Lung (tissue), 11 donors: ENCODE measurements at regions not wholly inside any gene's neighbourhood (a gene's known extent, or its start where the extent isn't known, plus 50 kb on each side); places are given as distances from the start of the nearest gene placed in this dataset.

Source experiments
- ATAC-seq: fragments of 200-7000 bp; cut with Tn5 transposase; one replicate; pipeline ENCODE4 v1.9.1; 2020; ENCODE audit warnings: moderate number of reproducible peaks; ENCODE audit not compliant: insufficient read depth, low FRiP score
- DNase-seq, 3 donors: peaks; one replicate each; pipeline ENCODE4 v3.0.0-alpha.2; 2013 to 2017
- H3K27ac ChIP-seq, 2 donors: one replicate each; pipeline ENCODE4 v1.5.1; 2013; ENCODE audit warnings: mild to moderate bottlenecking in 2 of 2, moderate library complexity in 2 of 2, control low read depth in 1 of 2, inconsistent platforms in 1 of 2, low read depth in 1 of 2, low read length in 1 of 2
- H3K27me3 ChIP-seq, 3 donors: one replicate each; pipeline ENCODE4 v1.5.1; 2013; ENCODE audit warnings: low read length in 2 of 3; ENCODE audit not compliant: control insufficient read depth in 3 of 3, insufficient read depth in 3 of 3
- H3K36me3 ChIP-seq, 4 donors: one replicate each; pipeline ENCODE4 v1.5.1; 2013; ENCODE audit warnings: low read length in 4 of 4, mild to moderate bottlenecking in 1 of 4, moderate library complexity in 1 of 4; ENCODE audit not compliant: control insufficient read depth in 4 of 4, insufficient read depth in 4 of 4
- H3K4me1 ChIP-seq, 5 donors: one replicate each; pipeline ENCODE4 v1.5.1; 2013; ENCODE audit warnings: low read length in 5 of 5, mild to moderate bottlenecking in 2 of 5, moderate library complexity in 1 of 5; ENCODE audit not compliant: control insufficient read depth in 5 of 5, insufficient read depth in 5 of 5
- H3K4me3 ChIP-seq: one replicate; pipeline ENCODE4 v1.5.1; 2013; ENCODE audit warnings: mild to moderate bottlenecking, control low read depth, moderate library complexity
- H3K9ac ChIP-seq, 2 donors: one replicate each; pipeline ENCODE4 v1.5.1; 2013; ENCODE audit warnings: low read length in 2 of 2, control low read depth in 1 of 2; ENCODE audit not compliant: insufficient read depth in 1 of 2
- H3K9me3 ChIP-seq, 4 donors: one replicate each; pipeline ENCODE4 v1.5.1; 2013; ENCODE audit warnings: low read length in 3 of 4, mild to moderate bottlenecking in 1 of 4, moderate library complexity in 1 of 4; ENCODE audit not compliant: control insufficient read depth in 4 of 4, insufficient read depth in 3 of 4
- WGBS, 2 donors: extraction: QIAGEN DNeasy Blood & Tissue Kit; methylation state at CpG; one replicate each; pipeline ENCODE4 v1.1.7; 2013; 5-methylcytosine and 5-hydroxymethylcytosine counted together
- TF ChIP-seq, protein P1 (sequence below): IDR thresholded peaks from 2 replicates; pipeline ENCODE4 v1.5.1; 2012; ENCODE audit warnings: mild to moderate bottlenecking; ENCODE audit errors: control extremely low read depth, extremely low read depth
- donor health status: control.
- donor health status: control.
- donor health status: Bipolar disorder and iron deficiency.
- donor health status: healthy.
- donor health status: DM: yes; HTN: yes; CAD: no.

DNA sequence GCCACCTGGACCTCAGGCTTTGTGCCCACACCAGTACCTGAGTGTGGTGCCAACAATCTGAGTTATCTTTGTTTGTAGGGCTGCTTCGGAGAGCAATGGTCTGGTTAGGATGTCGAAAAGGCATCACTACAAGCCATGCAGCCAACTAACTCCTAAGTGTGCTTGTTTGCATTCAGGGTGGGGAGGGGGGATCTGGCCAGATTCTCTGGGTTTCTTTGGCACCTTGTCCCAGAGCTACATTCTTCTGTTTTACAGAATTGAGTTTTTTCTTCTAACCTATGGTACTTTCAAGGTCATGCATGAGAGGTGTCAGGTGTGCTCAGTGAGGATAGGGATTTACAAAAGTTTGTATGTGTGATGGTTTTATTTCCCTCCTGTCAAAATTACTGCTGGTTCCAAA is 391.4 kb upstream of the RARB start:
- Histone ChIP-seq H3K4me1 (peaks cover 1 to 43% (median 8%) of the 10 kb centered on the region in 5 donors), H3K9ac (no peak overlapping the region), H3K9me3 (no peaks in the 10 kb centered on the region), H3K27me3 (no peaks in the 10 kb centered on the region), H3K27ac (no peak overlapping the region), H3K4me3 (no peak overlapping the region), H3K36me3 (no peaks in the 10 kb centered on the region)
- TF ChIP-seq, protein P1, sequence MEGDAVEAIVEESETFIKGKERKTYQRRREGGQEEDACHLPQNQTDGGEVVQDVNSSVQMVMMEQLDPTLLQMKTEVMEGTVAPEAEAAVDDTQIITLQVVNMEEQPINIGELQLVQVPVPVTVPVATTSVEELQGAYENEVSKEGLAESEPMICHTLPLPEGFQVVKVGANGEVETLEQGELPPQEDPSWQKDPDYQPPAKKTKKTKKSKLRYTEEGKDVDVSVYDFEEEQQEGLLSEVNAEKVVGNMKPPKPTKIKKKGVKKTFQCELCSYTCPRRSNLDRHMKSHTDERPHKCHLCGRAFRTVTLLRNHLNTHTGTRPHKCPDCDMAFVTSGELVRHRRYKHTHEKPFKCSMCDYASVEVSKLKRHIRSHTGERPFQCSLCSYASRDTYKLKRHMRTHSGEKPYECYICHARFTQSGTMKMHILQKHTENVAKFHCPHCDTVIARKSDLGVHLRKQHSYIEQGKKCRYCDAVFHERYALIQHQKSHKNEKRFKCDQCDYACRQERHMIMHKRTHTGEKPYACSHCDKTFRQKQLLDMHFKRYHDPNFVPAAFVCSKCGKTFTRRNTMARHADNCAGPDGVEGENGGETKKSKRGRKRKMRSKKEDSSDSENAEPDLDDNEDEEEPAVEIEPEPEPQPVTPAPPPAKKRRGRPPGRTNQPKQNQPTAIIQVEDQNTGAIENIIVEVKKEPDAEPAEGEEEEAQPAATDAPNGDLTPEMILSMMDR: no peak
- WGBS, 2 donors: 66 to 88% methylated on average over 2 of the region's 2 CpGs
- no peak for ATAC-seq
- peak in 2 of 3 donors; percentile 62 to 81 for DNase-seq

DNA sequence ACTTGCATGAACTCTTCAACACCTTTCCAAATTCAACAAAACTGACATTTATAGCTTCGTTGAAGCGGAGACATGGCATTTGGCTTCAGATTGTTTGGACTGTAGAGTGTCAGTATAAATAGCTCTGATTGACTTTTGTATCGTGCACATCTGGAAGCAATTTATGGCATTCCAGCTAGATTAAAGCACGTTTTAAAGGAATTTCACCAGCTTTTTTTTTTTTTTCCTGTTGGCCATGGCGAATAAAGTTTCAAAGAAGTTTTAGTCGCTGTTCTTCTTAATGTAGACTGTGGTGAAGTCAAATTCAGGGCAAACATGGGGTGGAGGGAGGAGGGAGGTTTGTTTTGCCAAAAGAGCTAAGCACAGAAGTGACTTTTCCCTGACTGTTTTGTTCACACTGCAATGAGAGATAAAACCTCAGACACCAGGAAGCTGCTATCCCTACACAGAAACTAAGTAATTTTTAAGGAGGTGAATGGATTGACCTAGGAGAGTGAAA is 391.0 kb upstream of the RARB start:
- H3K9ac ChIP-seq: no peak overlapping the region
- WGBS, 2 donors: 46 to 63% methylated on average over 6 of the region's 6 CpGs
- H3K9me3 ChIP-seq: no peaks in the 10 kb centered on the region
- no peaks in the 10 kb centered on the region for H3K27me3 ChIP-seq
- no peak overlapping the region for H3K4me3 ChIP-seq
- TF ChIP-seq, protein P1: no peak
- H3K4me1 ChIP-seq: peaks cover 1 to 41% (median 8%) of the 10 kb centered on the region in 5 donors
- H3K27ac ChIP-seq: no peak overlapping the region
- ATAC-seq: no peak
- H3K36me3 ChIP-seq: no peaks in the 10 kb centered on the region
- peak; percentile 63 to 95 (median 92) for DNase-seq

DNA sequence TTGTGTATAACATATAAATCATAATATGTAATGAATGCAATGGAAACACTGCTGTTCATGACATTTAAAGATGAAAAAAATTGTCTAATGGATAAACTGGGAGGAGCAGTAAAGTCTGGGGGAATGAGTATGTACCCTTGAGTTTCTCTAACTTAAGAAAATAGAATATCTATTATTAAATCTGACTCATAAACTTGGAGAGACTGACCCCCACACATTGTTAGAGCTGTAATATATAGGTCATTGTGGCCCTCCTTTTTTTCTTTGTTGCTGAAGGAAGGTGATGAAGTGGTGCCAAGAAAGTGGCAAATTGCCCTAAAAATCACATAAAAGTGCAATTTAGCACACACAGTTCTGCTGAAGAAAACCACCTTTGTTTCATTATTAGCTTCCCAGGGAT is 389.8 kb upstream of the RARB start:
- Histone ChIP-seq H3K4me1 (peaks cover 1 to 34% (median 13%) of the 10 kb centered on the region in 5 donors), H3K4me3 (no peak overlapping the region), H3K27ac (no peak overlapping the region), H3K9me3 (no peaks in the 10 kb centered on the region), H3K36me3 (no peaks in the 10 kb centered on the region), H3K27me3 (no peaks in the 10 kb centered on the region), H3K9ac (no peak overlapping the region)
- no peak for ATAC-seq
- no peak for DNase-seq
- TF ChIP-seq, protein P1: no peak

DNA sequence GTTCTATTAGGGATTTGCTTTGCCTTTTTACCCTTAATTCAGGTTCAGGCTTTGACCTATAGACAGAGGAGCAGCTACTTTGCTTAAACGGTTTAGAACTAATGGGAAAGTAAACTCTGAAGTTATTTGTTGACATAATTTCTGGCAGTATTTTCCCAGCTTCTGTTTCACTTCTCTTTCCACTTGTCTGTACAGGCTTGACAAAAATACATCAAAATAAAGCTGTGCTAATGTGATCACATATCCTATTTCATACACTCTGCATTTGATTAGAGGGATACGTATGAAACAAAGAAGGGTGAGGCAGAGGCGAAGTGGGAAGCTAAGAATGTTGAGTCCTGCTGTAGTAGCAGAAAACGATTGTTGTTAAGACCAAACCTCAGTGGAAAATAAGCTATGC is 389.1 kb upstream of the RARB start:
- no peak overlapping the region for H3K4me3 ChIP-seq
- H3K4me1 ChIP-seq: peaks cover 1 to 27% (median 13%) of the 10 kb centered on the region in 5 donors
- no peaks in the 10 kb centered on the region for H3K9me3 ChIP-seq
- TF ChIP-seq, protein P1: no peak
- WGBS, 2 donors: 46 to 59% methylated on average over 4 of the region's 4 CpGs
- no peak overlapping the region for H3K27ac ChIP-seq
- H3K9ac ChIP-seq: no peak overlapping the region
- ATAC-seq (no peak), DNase-seq (peak in 2 of 3 donors; percentile 65 to 77)
- H3K27me3 ChIP-seq: no peaks in the 10 kb centered on the region
- H3K36me3 ChIP-seq: no peaks in the 10 kb centered on the region
